ENCODE measurements at regions not wholly inside any gene's neighbourhood (a gene's known extent, or its start where the extent isn't known, plus 50 kb on each side); places are given as distances from the start of the nearest gene placed in this dataset.

DNA sequence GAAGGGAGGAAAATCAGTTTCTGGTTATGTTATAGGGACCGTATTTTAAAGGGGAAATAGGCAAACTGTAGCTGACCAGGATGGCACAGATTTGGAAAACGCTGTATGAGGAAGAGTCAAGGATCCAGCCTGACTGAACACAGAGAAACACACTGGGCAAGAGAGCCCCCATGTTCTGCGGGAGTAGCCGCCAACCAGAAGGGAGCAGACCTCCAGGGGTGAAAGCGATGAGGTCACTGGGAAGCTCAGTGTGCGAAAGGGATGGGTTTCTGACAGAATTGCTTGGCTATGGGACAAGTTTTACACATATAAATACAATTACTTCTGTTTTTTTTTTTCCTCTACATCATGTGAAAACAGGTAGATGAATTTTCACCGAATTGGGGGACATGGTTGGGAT is 291.6 kb upstream of the PODXL start:
- H3K9me3 ChIP-seq = no peaks in the 10 kb centered on the region
- CTCF ChIA-PET = interaction anchor here (5.9 kb wide), 1 partner anchor 11 kb away, joined by 48 read pairs; no protein-coding TSS in a partner anchor
- H3K36me3 ChIP-seq (replicated peaks in 1 of 2; ENCODE audit: control insufficient read depth in 1 of 2, insufficient read depth in 2 of 2, low read length in 1 of 2) = no peaks in the 10 kb centered on the region
- WGBS (ENCODE audit: low lambda C conversion rate) = 81% methylated on average over 7 of the region's 7 CpGs
- no peak overlapping the region for H3K27ac ChIP-seq (ENCODE audit: low read depth in 2 of 2, low read length in 1 of 2)
- no peak overlapping the region for H3K9ac ChIP-seq
- H3K4me2 ChIP-seq = no peak overlapping the region
- H3K9me2 ChIP-seq = no peaks in the 10 kb centered on the region
- POLR2A ChIA-PET = no interaction called here
- H3K79me2 ChIP-seq (ENCODE audit: insufficient read depth) = no peaks in the 10 kb centered on the region
- H3K27me3 ChIP-seq (ENCODE audit: insufficient read depth) = no peaks in the 10 kb centered on the region
- H3F3A ChIP-seq (replicated peaks; ENCODE audit: insufficient read depth) = no peaks in the 10 kb centered on the region
- H2AFZ ChIP-seq (ENCODE audit: low read depth) = no peak overlapping the region
- TF ChIP-seq CHD2 (IDR thresholded peaks at IDR 0.05; ENCODE audit: low read length, partially characterized antibody) (no peak), TAF1 (IDR thresholded peaks at IDR 0.05; ENCODE audit: borderline replicate concordance, low read depth, low read length) (no peak), ZBTB33 (IDR thresholded peaks at IDR 0.05; ENCODE audit: borderline replicate concordance, low read depth) (no peak), SIN3A (IDR thresholded peaks at IDR 0.05; ENCODE audit: borderline replicate concordance, low read depth, low read length) (no peak), NFIC (IDR thresholded peaks at IDR 0.05; ENCODE audit: borderline replicate concordance) (no peak), SMC3 (IDR thresholded peaks at IDR 0.05; ENCODE audit: low read depth, low read length) (no peak), NRF1 (IDR thresholded peaks at IDR 0.05; ENCODE audit: low read depth, low read length) (no peak), TCF12 (IDR thresholded peaks at IDR 0.05) (no peak), REST (IDR thresholded peaks at IDR 0.05; ENCODE audit: low read depth, low read length) (no peak), USF1 (IDR thresholded peaks at IDR 0.05; ENCODE audit: borderline replicate concordance, low read depth) (no peak), EP300 (IDR thresholded peaks at IDR 0.05; ENCODE audit: borderline replicate concordance in 1 of 2, low read depth in 1 of 2, low read length in 1 of 2) (no peak), MXI1 (IDR thresholded peaks at IDR 0.05; ENCODE audit: low read depth, low read length) (no peak), YY1 (IDR thresholded peaks at IDR 0.05; ENCODE audit: low read depth) (no peak), EZH2phosphoT487 (IDR thresholded peaks at IDR 0.05; ENCODE audit: borderline replicate concordance, low read depth) (no peak), MAX (IDR thresholded peaks at IDR 0.05; ENCODE audit: low read depth) (no peak), FOXM1 (IDR thresholded peaks at IDR 0.05; ENCODE audit: low read depth) (no peak), RXRA (IDR thresholded peaks at IDR 0.05; ENCODE audit: borderline replicate concordance, low read depth) (no peak)
- TF ChIP-seq, protein P1, sequence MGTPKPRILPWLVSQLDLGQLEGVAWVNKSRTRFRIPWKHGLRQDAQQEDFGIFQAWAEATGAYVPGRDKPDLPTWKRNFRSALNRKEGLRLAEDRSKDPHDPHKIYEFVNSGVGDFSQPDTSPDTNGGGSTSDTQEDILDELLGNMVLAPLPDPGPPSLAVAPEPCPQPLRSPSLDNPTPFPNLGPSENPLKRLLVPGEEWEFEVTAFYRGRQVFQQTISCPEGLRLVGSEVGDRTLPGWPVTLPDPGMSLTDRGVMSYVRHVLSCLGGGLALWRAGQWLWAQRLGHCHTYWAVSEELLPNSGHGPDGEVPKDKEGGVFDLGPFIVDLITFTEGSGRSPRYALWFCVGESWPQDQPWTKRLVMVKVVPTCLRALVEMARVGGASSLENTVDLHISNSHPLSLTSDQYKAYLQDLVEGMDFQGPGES (IDR thresholded peaks at IDR 0.05; ENCODE audit: low read depth, low read length) = no peak
- H4K20me1 ChIP-seq (ENCODE audit: insufficient read depth) = no peaks in the 10 kb centered on the region
- peaks cover 8 to 12% of the 10 kb centered on the region in 2 experiments; a peak in 2 of 4 replicates for H3K4me1 ChIP-seq (ENCODE audit: control insufficient read depth in 1 of 2, insufficient read depth in 2 of 2, low read depth in 1 of 2, low read length in 1 of 2)
- H3K4me3 ChIP-seq (ENCODE audit: low read depth in 2 of 2, low read length in 1 of 2) = no peak overlapping the region
- DNase-seq = no peak

Measured in SK-N-SH (cell line).